HepG2 (cell line): ENCODE measurements at regions not wholly inside any gene's neighbourhood (a gene's known extent, or its start where the extent isn't known, plus 50 kb on each side); places are given as distances from the start of the nearest gene placed in this dataset.

Experiments used
- ATAC-seq: fragments of 200-7000 bp; cut with Tn5 transposase; 3 replicates; pipeline ENCODE4 v1.9.1; 2020; ENCODE audit warnings: mild to moderate bottlenecking, moderate library complexity
- BruUV-seq: library from RNA; stranded (reverse); fragments of 400-500 nt; replicated peaks from 2 replicates; lab custom pipeline; 2021; lab: Mats Ljungman, UMichigan
- CTCF ChIA-PET: fragments of 300-600 bp; formaldehyde crosslinking; extraction: SDS; loops from one replicate; lab custom pipeline; 2021; ENCODE audit warnings: low total read pairs, inconsistent platforms, low intra/inter-chr PET ratio; lab: Yijun Ruan, JAX
- POLR2A ChIA-PET: fragments of 350-600 bp; sonication (Branson Sonifier 250); formaldehyde crosslinking; loops from one replicate; lab custom pipeline; 2020; ENCODE audit warnings: antibody characterized with exemption, inconsistent platforms; lab: Yijun Ruan, JAX
- DNase-seq: peaks from one replicate; pipeline ENCODE4 v3.0.0-alpha.2; 2015; ENCODE audit warnings: low spot score
- FAIRE-seq: peaks from 3 replicates; lab custom pipeline; 2011; peaks lifted over from hg19 to GRCh38; lab: Jason Lieb, UNC
- H2AFZ ChIP-seq: one replicate; pipeline ENCODE4 v1.6.1; 2011; ENCODE audit warnings: low read length, inconsistent platforms
- H3K27ac ChIP-seq: fragments of 300-600 bp; 3 replicates; pipeline ENCODE4 v1.8.0; 2011; ENCODE audit warnings: mixed run types, mild to moderate bottlenecking, mixed read lengths, low read length, inconsistent platforms; ENCODE audit not compliant: insufficient read depth; ENCODE audit errors: extremely low read length
- H3K27me3 ChIP-seq, 2 experiments: fragments of 200-600 bp in 1 of 2; 2 replicates in 1 of 2; 3 replicates in 1 of 2; pipeline versions ENCODE4 v1.6.0 to v1.8.0; 2011; ENCODE audit warnings: low read length in 2 of 2, mild to moderate bottlenecking in 2 of 2, moderate library complexity in 2 of 2, inconsistent platforms in 1 of 2; ENCODE audit not compliant: insufficient read depth in 2 of 2, control insufficient read depth in 1 of 2
- H3K36me3 ChIP-seq, 2 experiments: fragments of 200-600 bp in 1 of 2; replicated peaks in 1 of 2; 2 replicates in 1 of 2; 3 replicates in 1 of 2; pipeline versions ENCODE4 v1.5.1 to v1.8.0; 2011; ENCODE audit warnings: low read length in 2 of 2, inconsistent platforms in 1 of 2; ENCODE audit not compliant: insufficient read depth in 2 of 2, control insufficient read depth in 1 of 2
- H3K4me1 ChIP-seq: 2 replicates; pipeline ENCODE4 v1.5.1; 2012; ENCODE audit warnings: low read length, inconsistent platforms; ENCODE audit not compliant: insufficient read depth
- H3K4me2 ChIP-seq: 2 replicates; pipeline ENCODE4 v1.6.0; 2011; ENCODE audit warnings: low read depth, low read length, inconsistent platforms
- H3K4me3 ChIP-seq, 3 experiments: fragments of 200-600 bp in 1 of 3; sonication (generic), shearing (Covaris generic) in 1 of 3; replicated peaks in 1 of 3; 2 replicates each; pipeline ENCODE4 v1.5.1; 2011 to 2016; ENCODE audit warnings: low read length in 3 of 3, inconsistent platforms in 2 of 3, low read depth in 2 of 3, mild to moderate bottlenecking in 2 of 3, control low read depth in 1 of 3, mixed read lengths in 1 of 3; ENCODE audit not compliant: insufficient read depth in 1 of 3
- H3K79me2 ChIP-seq: one replicate; pipeline ENCODE4 v1.6.1; 2011; ENCODE audit warnings: low read length, inconsistent platforms; ENCODE audit not compliant: insufficient read depth
- H3K9ac ChIP-seq: 2 replicates; pipeline ENCODE4 v1.6.0; 2011; ENCODE audit warnings: mild to moderate bottlenecking, low read depth, low read length, inconsistent platforms; ENCODE audit not compliant: insufficient read depth
- H3K9me3 ChIP-seq: 2 replicates; pipeline ENCODE4 v1.5.1; 2012; ENCODE audit warnings: mild to moderate bottlenecking, low read length
- H4K20me1 ChIP-seq: 2 replicates; pipeline ENCODE4 v1.6.0; 2011; ENCODE audit warnings: inconsistent platforms, mild to moderate bottlenecking, low read length, moderate library complexity; ENCODE audit not compliant: insufficient read depth
- DMAP1 ChIP-seq: IDR thresholded peaks from 2 replicates; pipeline ENCODE4 v1.6.1; 2016
- HMGA1 ChIP-seq: sonication (generic); formaldehyde crosslinking; conservative IDR thresholded peaks from 2 replicates; pipeline ENCODE4 v1.4.0; 2020; ENCODE audit warnings: missing genetic modification reagents
- HOXA7 ChIP-seq: sonication (generic); formaldehyde crosslinking; IDR thresholded peaks from 2 replicates; pipeline ENCODE4 v1.8.1; 2022; ENCODE audit warnings: mild to moderate bottlenecking, missing genetic modification reagents, moderate library complexity
- KAT7 ChIP-seq: IDR thresholded peaks from 2 replicates; pipeline ENCODE4 v1.6.1; 2018; ENCODE audit warnings: borderline replicate concordance, missing compliant biosample characterization
- NKX3-1 ChIP-seq: sonication (generic); formaldehyde crosslinking; IDR thresholded peaks from 2 replicates; pipeline ENCODE4 v1.5.0; 2020; ENCODE audit warnings: missing genetic modification reagents
- PCBP1 ChIP-seq: fragments of 200-400 bp; formaldehyde crosslinking; IDR thresholded peaks from 2 replicates; pipeline ENCODE4 v1.6.1; 2017; ENCODE audit warnings: mild to moderate bottlenecking, low read depth, low read length, borderline replicate concordance
- ZFY ChIP-seq: sonication (generic); formaldehyde crosslinking; IDR thresholded peaks from 2 replicates; pipeline ENCODE4 v1.4.0; 2020; ENCODE audit warnings: missing genetic modification reagents
- ZNF501 ChIP-seq: sonication (generic); formaldehyde crosslinking; IDR thresholded peaks from 2 replicates; pipeline ENCODE4 v1.5.1; 2020; ENCODE audit warnings: mild to moderate bottlenecking, moderate library complexity, missing genetic modification reagents
- ZNF652 ChIP-seq: IDR thresholded peaks from 2 replicates; pipeline ENCODE4 v1.6.1; 2016; ENCODE audit warnings: low read depth, borderline replicate concordance
- WGBS: methylation state at CpG from one replicate; pipeline ENCODE4 v1.1.6; 2017; ENCODE audit warnings: low lambda C conversion rate; 5-methylcytosine and 5-hydroxymethylcytosine counted together
- in situ Hi-C: cut with HindIII; loops from 2 replicates; pipeline ENCODE4 v1.10.0; 2017; ENCODE audit warnings: low pct_unique_long_range_greater_than_20kb; ENCODE audit not compliant: extremely low pct_ligation_motif_present
- intact Hi-C: fragments of 100-400 bp; cut with micrococcal nuclease; formaldehyde crosslinking; loops from one replicate; pipeline ENCODE4 v1.10.0; 2022; ENCODE audit not compliant: unreplicated experiment
- TF ChIP-seq, protein P1 (sequence below): sonication (generic); formaldehyde crosslinking; IDR thresholded peaks from 2 replicates; pipeline ENCODE4 v1.5.1; 2020; ENCODE audit warnings: mild to moderate bottlenecking, missing genetic modification reagents, borderline replicate concordance
- TF ChIP-seq, protein P2 (sequence below): sonication (generic); formaldehyde crosslinking; IDR thresholded peaks from 2 replicates; pipeline ENCODE4 v1.4.0; 2020; ENCODE audit warnings: missing genetic modification reagents
- TF ChIP-seq, protein P3 (sequence below): sonication (generic); formaldehyde crosslinking; IDR thresholded peaks from 2 replicates; pipeline ENCODE4 v1.5.1; 2020; ENCODE audit warnings: missing genetic modification reagents, mild to moderate bottlenecking, borderline replicate concordance

DNA sequence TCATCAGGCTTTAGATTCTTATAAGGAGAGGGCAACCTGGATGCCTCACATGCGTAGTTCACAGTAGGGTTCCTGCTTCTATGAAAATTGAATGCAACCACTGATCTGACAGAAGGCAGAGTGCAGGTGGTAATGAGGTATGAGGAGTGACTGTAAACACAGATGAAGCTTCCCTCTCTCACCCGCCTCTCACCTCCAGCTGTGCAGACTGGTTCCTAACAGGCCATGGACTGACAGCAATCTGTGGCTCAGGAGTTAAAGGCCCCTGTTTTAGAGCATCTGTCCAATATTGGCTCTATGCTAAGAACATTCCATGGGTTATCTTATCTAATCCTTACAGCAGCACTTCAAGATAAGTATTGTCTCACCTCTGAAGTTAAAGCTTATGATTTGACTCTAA, 213.5 kb upstream of the NRP1 start:
- Histone ChIP-seq H3K27me3 (peaks cover 0 to 6% of the 10 kb centered on the region in 2 experiments; a peak in 1 of 5 replicates), H3K27ac (no peak overlapping the region), H2AFZ (no peak overlapping the region), H3K4me3 (no peak overlapping the region), H3K9me3 (no peaks in the 10 kb centered on the region), H3K79me2 (no peaks in the 10 kb centered on the region), H3K36me3 (no peaks in the 10 kb centered on the region)
- BruUV-seq: no TSS peak
- WGBS: 38% methylated on average over 1 of the region's 2 CpGs
- FAIRE-seq (no peak), ATAC-seq (no peak)
- in situ Hi-C loops: no loop called here
- no peak for TF ChIP-seq HMGA1
- TF ChIP-seq DMAP1 (CRISPR knock-in tag): no peak
- TF ChIP-seq HOXA7 (CRISPR knock-in tag): no peak
- no peak for TF ChIP-seq ZFY (CRISPR knock-in tag)
- TF ChIP-seq PCBP1: no peak
- TF ChIP-seq ZNF501 (CRISPR knock-in tag): no peak
- no peak for TF ChIP-seq NKX3-1 (CRISPR knock-in tag)
- TF ChIP-seq, protein P1, sequence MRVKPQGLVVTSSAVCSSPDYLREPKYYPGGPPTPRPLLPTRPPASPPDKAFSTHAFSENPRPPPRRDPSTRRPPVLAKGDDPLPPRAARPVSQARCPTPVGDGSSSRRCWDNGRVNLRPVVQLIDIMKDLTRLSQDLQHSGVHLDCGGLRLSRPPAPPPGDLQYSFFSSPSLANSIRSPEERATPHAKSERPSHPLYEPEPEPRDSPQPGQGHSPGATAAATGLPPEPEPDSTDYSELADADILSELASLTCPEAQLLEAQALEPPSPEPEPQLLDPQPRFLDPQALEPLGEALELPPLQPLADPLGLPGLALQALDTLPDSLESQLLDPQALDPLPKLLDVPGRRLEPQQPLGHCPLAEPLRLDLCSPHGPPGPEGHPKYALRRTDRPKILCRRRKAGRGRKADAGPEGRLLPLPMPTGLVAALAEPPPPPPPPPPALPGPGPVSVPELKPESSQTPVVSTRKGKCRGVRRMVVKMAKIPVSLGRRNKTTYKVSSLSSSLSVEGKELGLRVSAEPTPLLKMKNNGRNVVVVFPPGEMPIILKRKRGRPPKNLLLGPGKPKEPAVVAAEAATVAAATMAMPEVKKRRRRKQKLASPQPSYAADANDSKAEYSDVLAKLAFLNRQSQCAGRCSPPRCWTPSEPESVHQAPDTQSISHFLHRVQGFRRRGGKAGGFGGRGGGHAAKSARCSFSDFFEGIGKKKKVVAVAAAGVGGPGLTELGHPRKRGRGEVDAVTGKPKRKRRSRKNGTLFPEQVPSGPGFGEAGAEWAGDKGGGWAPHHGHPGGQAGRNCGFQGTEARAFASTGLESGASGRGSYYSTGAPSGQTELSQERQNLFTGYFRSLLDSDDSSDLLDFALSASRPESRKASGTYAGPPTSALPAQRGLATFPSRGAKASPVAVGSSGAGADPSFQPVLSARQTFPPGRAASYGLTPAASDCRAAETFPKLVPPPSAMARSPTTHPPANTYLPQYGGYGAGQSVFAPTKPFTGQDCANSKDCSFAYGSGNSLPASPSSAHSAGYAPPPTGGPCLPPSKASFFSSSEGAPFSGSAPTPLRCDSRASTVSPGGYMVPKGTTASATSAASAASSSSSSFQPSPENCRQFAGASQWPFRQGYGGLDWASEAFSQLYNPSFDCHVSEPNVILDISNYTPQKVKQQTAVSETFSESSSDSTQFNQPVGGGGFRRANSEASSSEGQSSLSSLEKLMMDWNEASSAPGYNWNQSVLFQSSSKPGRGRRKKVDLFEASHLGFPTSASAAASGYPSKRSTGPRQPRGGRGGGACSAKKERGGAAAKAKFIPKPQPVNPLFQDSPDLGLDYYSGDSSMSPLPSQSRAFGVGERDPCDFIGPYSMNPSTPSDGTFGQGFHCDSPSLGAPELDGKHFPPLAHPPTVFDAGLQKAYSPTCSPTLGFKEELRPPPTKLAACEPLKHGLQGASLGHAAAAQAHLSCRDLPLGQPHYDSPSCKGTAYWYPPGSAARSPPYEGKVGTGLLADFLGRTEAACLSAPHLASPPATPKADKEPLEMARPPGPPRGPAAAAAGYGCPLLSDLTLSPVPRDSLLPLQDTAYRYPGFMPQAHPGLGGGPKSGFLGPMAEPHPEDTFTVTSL (CRISPR knock-in tag): no peak
- no peak for TF ChIP-seq ZNF652
- TF ChIP-seq, protein P2, sequence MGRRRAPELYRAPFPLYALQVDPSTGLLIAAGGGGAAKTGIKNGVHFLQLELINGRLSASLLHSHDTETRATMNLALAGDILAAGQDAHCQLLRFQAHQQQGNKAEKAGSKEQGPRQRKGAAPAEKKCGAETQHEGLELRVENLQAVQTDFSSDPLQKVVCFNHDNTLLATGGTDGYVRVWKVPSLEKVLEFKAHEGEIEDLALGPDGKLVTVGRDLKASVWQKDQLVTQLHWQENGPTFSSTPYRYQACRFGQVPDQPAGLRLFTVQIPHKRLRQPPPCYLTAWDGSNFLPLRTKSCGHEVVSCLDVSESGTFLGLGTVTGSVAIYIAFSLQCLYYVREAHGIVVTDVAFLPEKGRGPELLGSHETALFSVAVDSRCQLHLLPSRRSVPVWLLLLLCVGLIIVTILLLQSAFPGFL (CRISPR knock-in tag): no peak
- TF ChIP-seq, protein P3, sequence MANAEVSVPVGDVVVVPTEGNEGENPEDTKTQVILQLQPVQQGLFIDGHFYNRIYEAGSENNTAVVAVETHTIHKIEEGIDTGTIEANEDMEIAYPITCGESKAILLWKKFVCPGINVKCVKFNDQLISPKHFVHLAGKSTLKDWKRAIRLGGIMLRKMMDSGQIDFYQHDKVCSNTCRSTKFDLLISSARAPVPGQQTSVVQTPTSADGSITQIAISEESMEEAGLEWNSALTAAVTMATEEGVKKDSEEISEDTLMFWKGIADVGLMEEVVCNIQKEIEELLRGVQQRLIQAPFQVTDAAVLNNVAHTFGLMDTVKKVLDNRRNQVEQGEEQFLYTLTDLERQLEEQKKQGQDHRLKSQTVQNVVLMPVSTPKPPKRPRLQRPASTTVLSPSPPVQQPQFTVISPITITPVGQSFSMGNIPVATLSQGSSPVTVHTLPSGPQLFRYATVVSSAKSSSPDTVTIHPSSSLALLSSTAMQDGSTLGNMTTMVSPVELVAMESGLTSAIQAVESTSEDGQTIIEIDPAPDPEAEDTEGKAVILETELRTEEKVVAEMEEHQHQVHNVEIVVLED (CRISPR knock-in tag): no peak
- TF ChIP-seq KAT7 (CRISPR knock-in tag): no peak
- TF ChIP-seq, all 625 proteins: peak for 0
- DNase-seq: no peak
- ChIA-PET CTCF (no interaction called here), POLR2A (no interaction called here)
- intact Hi-C loops: no loop called here
- H3K4me2 ChIP-seq: no peak overlapping the region
- H3K4me1 ChIP-seq: no peaks in the 10 kb centered on the region
- no peak overlapping the region for H3K9ac ChIP-seq
- H4K20me1 ChIP-seq: no peaks in the 10 kb centered on the region
